GM06990 (cell line): ENCODE measurements at regions not wholly inside any gene's neighbourhood (a gene's known extent, or its start where the extent isn't known, plus 50 kb on each side); places are given as distances from the start of the nearest gene placed in this dataset.
"Not testable (repeated sequence)": the region's sequence is repeated elsewhere in the genome, so short reads cannot be mapped to it uniquely, and the experiment has no call there.

Experiments used
- DNase-seq: peaks from one replicate; pipeline ENCODE4 v3.0.0-alpha.2; 2011; ENCODE audit not compliant: insufficient read length; ENCODE audit errors: extremely low read depth
- H3K27me3 ChIP-seq: replicated peaks from 2 replicates; pipeline ENCODE4 v1.6.0; 2011; ENCODE audit warnings: low read length; ENCODE audit not compliant: control insufficient read depth, insufficient read depth
- H3K36me3 ChIP-seq: 2 replicates; pipeline ENCODE4 v1.5.1; 2011; ENCODE audit warnings: low read length; ENCODE audit not compliant: control insufficient read depth, insufficient read depth
- H3K4me3 ChIP-seq: replicated peaks from 2 replicates; pipeline ENCODE4 v1.5.1; 2011; ENCODE audit warnings: low read depth, mild to moderate bottlenecking, control low read depth, low read length
- CTCF ChIP-seq: IDR thresholded peaks from 2 replicates; pipeline ENCODE4 v1.5.1; 2011; ENCODE audit warnings: low read length, control low read depth, mild to moderate bottlenecking, inconsistent platforms; ENCODE audit not compliant: insufficient read depth, poor library complexity, severe bottlenecking

DNA sequence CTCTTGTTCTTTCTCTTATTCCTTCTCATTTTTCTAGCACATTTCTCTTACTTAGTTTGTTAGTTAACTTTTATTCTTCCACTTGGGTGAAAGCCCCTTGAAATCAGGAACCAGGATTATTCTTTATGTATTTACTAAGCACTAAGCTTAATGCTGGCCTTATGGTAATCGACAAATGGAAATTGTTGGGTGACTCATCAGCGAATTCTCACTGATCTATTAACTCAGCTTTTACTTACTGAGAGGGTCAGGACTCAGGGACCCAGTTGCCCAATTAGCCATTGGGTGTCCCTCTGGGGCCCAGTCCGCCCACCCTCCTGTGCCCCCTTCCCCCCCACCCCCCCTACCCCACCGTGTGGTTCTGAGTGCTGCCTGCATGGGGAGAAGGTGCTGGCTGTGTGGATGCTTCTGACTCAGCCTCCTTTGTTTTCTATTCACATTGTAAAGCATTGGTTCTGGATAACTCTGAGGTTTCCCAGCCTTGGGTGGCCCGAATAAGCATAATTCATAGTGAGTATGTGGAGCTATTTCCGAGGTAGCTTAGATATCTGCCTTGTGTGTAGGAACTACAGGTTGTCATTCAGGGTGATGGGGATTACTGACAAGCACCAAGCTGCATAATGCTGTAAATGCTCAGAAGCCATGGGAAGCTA, 240.9 kb downstream of the FGF9 start:
- no peak for TF ChIP-seq CTCF
- DNase-seq, result no peak
- no peaks in the 10 kb centered on the region for H3K27me3 ChIP-seq

GRCh38 chr13:21913010-21913409, 242.1 kb downstream of the FGF9 start:
- H3K36me3 ChIP-seq, result no peaks in the 10 kb centered on the region
- no peak for DNase-seq
- no peaks in the 10 kb centered on the region for H3K27me3 ChIP-seq
- TF ChIP-seq CTCF, result no peak
- H3K4me3 ChIP-seq, result no peak overlapping the region

More for the DNA sequence above, 240.9 kb downstream of the FGF9 start:
- no peak overlapping the region for H3K4me3 ChIP-seq
- H3K36me3 ChIP-seq, result no peaks in the 10 kb centered on the region

DNA sequence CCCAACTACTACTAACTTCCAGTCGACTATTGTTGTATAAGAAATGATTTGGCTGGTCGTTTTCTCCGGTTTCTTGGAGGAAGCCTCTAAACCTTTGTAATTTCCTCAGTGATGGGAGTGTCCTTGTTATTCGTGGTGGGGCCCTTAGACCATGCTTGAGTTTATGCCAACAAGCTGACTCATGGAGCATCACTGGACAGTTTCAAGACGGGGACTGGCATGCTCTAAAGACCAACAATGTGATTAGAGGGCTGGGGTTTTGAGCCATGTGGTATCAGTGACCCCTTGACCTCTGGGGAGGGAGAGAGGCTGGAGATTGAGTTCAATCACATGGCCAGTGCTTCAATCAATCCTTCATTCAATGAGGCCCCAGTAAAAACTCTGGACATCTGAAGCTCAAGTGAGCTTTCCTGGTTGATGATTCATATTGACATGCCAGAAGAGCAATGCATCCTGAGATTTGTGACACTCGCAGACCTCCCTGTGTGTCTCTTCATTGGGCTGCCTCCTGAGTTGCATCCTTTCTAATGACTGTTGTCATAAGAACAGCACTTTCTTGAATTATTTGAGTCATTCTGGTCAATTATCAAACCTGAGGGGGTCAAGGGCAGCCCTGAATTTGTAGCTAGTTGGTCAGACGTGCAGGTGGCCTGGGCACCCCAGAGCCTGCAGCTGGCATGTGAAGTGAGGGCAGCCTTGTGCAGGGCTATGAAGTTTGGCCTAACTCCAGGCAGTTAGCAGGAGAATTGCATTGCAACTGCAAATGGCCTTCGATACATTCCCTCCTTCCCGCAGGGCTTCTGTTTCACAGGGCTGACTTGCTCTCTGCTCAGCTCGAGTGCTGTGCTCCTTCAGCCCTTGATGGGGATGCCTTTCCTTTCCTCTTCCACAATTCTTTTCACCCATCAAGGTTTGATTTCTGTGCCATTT, 246.5 kb downstream of the FGF9 start:
- no peak overlapping the region for H3K4me3 ChIP-seq
- DNase-seq, result no peak
- H3K27me3 ChIP-seq, result no peaks in the 10 kb centered on the region
- H3K36me3 ChIP-seq, result no peaks in the 10 kb centered on the region
- no peak for TF ChIP-seq CTCF

DNA sequence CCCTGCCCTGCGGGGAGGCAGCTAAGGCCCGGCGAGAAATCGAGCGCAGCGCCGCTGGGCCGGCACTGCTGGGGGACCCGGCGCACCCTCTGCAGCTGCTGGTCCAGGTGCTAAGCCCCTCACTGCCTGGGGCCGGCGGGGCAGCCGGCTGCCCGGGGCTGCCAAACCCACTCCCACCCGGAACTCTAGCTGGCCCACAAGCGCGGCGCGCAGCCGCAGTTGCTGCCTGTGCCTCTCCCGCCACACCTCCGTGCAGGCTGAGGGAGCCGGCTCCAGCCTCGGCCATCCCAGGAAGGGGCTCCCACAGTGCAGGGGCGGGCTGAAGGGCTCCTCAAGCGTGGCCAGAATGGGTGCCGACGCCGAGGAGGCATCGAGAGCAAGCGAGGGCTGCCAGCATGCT, 249.9 kb downstream of the FGF9 start:
- DNase-seq, H3K36me3 ChIP-seq, H3K27me3 ChIP-seq, H3K4me3 ChIP-seq: not testable (repeated sequence)

DNA sequence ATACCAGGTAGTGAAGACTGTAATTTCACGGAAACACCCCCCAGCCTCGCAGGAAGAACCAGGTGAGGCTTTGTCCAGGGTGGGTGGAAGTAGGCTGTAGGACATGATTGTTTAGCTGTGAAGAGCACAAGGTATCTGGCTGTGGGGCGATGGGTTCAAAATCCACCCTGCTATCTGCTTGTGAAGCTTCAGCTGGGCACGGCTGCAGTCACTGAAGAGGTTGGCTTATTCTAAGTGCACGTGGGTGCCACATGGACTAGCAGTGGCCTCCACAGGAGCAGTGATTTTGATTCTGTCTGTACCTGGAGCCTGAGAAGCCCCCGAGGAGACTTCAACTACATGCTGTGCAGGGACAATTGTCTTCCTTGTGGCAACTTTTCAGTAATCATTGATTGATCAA, 254.1 kb downstream of the FGF9 start:
- no peak for TF ChIP-seq CTCF
- H3K4me3 ChIP-seq, result no peak overlapping the region
- DNase-seq, result no peak
- no peaks in the 10 kb centered on the region for H3K27me3 ChIP-seq
- H3K36me3 ChIP-seq, result no peaks in the 10 kb centered on the region

- no peaks in the 10 kb centered on the region for H3K36me3 ChIP-seq
- no peaks in the 10 kb centered on the region for H3K27me3 ChIP-seq
- no peak for TF ChIP-seq CTCF
- no peak overlapping the region for H3K4me3 ChIP-seq
- no peak for DNase-seq
Measured at GRCh38 chr13:21925720-21926119, 254.8 kb downstream of the FGF9 start.
